Liver (tissue), 3 donors: ENCODE measurements at regions not wholly inside any gene's neighbourhood (a gene's known extent, or its start where the extent isn't known, plus 50 kb on each side); places are given as distances from the start of the nearest gene placed in this dataset.

Experiments
- ATF3 ChIP-seq: IDR thresholded peaks from 2 replicates; pipeline ENCODE4 v1.6.1; 2016; ENCODE audit warnings: antibody characterized with exemption
- CTCF ChIP-seq: fragments of 150-350 bp; IDR thresholded peaks from 2 replicates; pipeline ENCODE4 v1.5.1; 2017; ENCODE audit warnings: improper control_type of control experiment, low read depth, low read length; ENCODE audit not compliant: missing input control
- EGR1 ChIP-seq, 2 donors: IDR thresholded peaks; 2 replicates each; pipeline ENCODE4 v1.6.1; 2016 to 2018; ENCODE audit warnings: antibody characterized with exemption in 2 of 2, low read depth in 2 of 2
- FOXA1 ChIP-seq: IDR thresholded peaks from 2 replicates; pipeline ENCODE4 v1.6.1; 2016; ENCODE audit warnings: antibody characterized with exemption
- GABPA ChIP-seq, 2 donors: IDR thresholded peaks in 1 of 2; conservative IDR thresholded peaks in 1 of 2; 2 replicates each; pipeline ENCODE4 v1.6.1; 2016; ENCODE audit warnings: antibody characterized with exemption in 2 of 2, mild to moderate bottlenecking in 1 of 2, moderate library complexity in 1 of 2
- JUND ChIP-seq, 2 donors: IDR thresholded peaks; 2 replicates each; pipeline ENCODE4 v1.6.1; 2016; ENCODE audit warnings: antibody characterized with exemption in 2 of 2
- MAX ChIP-seq: IDR thresholded peaks from 2 replicates; pipeline ENCODE4 v1.6.1; 2016; ENCODE audit warnings: antibody characterized with exemption
- NR2F2 ChIP-seq: IDR thresholded peaks from 2 replicates; pipeline ENCODE4 v1.6.1; 2016; ENCODE audit warnings: antibody characterized with exemption
- RAD21 ChIP-seq, 2 donors: IDR thresholded peaks; 2 replicates each; pipeline ENCODE4 v1.6.1; 2016; ENCODE audit warnings: antibody characterized with exemption in 2 of 2, mild to moderate bottlenecking in 2 of 2
- REST ChIP-seq: IDR thresholded peaks from 2 replicates; pipeline ENCODE4 v1.6.1; 2016; ENCODE audit warnings: antibody characterized with exemption, mild to moderate bottlenecking
- RXRA ChIP-seq, 2 donors: IDR thresholded peaks; 2 replicates each; pipeline ENCODE4 v1.6.1; 2017 to 2018; ENCODE audit warnings: antibody characterized with exemption in 2 of 2, mild to moderate bottlenecking in 1 of 2
- SP1 ChIP-seq: IDR thresholded peaks from 2 replicates; pipeline ENCODE4 v1.6.1; 2018; ENCODE audit warnings: antibody characterized with exemption, mild to moderate bottlenecking
- TAF1 ChIP-seq: conservative IDR thresholded peaks from 2 replicates; pipeline ENCODE4 v1.6.1; 2016; ENCODE audit warnings: antibody characterized with exemption, mild to moderate bottlenecking
- YY1 ChIP-seq: IDR thresholded peaks from 2 replicates; pipeline ENCODE4 v1.6.1; 2016; ENCODE audit warnings: antibody characterized with exemption, mild to moderate bottlenecking
- donor health status: healthy.
- donor health status: healthy.

DNA sequence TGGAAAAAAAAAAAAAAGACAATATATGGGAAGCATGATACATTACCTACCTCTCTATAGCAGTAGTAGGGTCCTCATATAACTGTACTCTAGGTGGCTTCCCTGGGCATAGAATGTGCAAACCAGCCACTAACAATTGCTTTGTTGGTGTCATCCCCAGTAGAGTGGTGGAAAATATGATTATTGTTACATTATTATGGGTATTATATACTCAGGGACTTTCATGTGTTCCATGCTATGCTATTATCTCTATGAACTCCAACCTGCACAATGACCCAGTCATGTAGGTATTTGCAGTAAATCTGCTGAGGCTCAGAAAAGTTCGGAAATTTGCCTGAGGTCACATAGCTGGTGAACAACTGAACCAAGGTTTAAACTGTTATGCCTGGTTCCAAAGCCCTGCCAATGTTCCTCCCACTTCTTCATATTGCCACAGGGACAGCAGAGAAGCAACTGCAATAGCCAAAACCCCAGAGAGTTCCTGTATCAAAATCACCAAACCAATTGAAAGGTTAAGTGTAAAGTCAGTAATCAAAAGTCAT is 52.6 kb upstream of the MAP4K4 start:
- TF ChIP-seq CTCF (no peak), MAX (no peak), TAF1 (no peak), EGR1 (IDR thresholded peaks at IDR 0.05; ENCODE audit: low read depth in 2 of 2) (no peak), NR2F2 (no peak), FOXA1 (no peak), RAD21 (IDR thresholded peaks at IDR 0.05) (no peak), ATF3 (no peak), REST (no peak), GABPA (IDR thresholded peaks at IDR 0.05 in 1 of 2, conservative IDR thresholded peaks at IDR 0.05 in 1 of 2) (peak in 1 of 2 donors; percentile 11), JUND (IDR thresholded peaks at IDR 0.05) (no peak), SP1 (no peak), RXRA (IDR thresholded peaks at IDR 0.05) (peak in 1 of 2 donors; percentile 67), YY1 (no peak)
